Smooth muscle cell (in vitro differentiated cells): ENCODE measurements at regions not wholly inside any gene's neighbourhood (a gene's known extent, or its start where the extent isn't known, plus 50 kb on each side); places are given as distances from the start of the nearest gene placed in this dataset.

Experiments
- DNase-seq: peaks from one replicate; lab custom pipeline; 2025; ENCODE audit not compliant: unreplicated experiment; lab: John Stamatoyannopoulos, UW
- H2AFZ ChIP-seq: fragments of 200-600 bp; sonication (generic); 2 replicates; pipeline ENCODE4 v1.6.0; 2016; ENCODE audit warnings: antibody characterized with exemption, low read depth, mild to moderate bottlenecking
- H3F3A ChIP-seq: fragments of 200-600 bp; sonication (generic); 2 replicates; pipeline ENCODE4 v1.6.0; 2017; ENCODE audit warnings: antibody characterized with exemption, low read depth
- H3K27ac ChIP-seq: fragments of 200-600 bp; sonication (generic); 2 replicates; pipeline ENCODE4 v1.5.1; 2016; ENCODE audit warnings: low read depth, mild to moderate bottlenecking
- H3K27me3 ChIP-seq: fragments of 200-600 bp; sonication (generic); 2 replicates; pipeline ENCODE4 v1.6.1; 2016; ENCODE audit warnings: low read depth, mild to moderate bottlenecking
- H3K36me3 ChIP-seq: fragments of 200-600 bp; sonication (generic); 2 replicates; pipeline ENCODE4 v1.5.1; 2016; ENCODE audit warnings: low read depth
- H3K4me1 ChIP-seq: fragments of 200-600 bp; sonication (generic); 2 replicates; pipeline ENCODE4 v1.5.1; 2016; ENCODE audit warnings: low read depth
- H3K4me2 ChIP-seq: fragments of 200-600 bp; sonication (generic); 2 replicates; pipeline ENCODE4 v1.6.0; 2016; ENCODE audit warnings: mild to moderate bottlenecking
- H3K4me3 ChIP-seq: fragments of 200-600 bp; sonication (generic); 2 replicates; pipeline ENCODE4 v1.5.1; 2016; ENCODE audit warnings: mild to moderate bottlenecking
- H3K79me2 ChIP-seq: fragments of 200-600 bp; sonication (generic); 2 replicates; pipeline ENCODE4 v1.6.0; 2016; ENCODE audit warnings: low read depth, mild to moderate bottlenecking
- H3K9ac ChIP-seq: fragments of 200-600 bp; sonication (generic); 2 replicates; pipeline ENCODE4 v1.6.0; 2016; ENCODE audit warnings: low read depth
- H3K9me3 ChIP-seq: fragments of 200-600 bp; sonication (generic); replicated peaks from 2 replicates; pipeline ENCODE4 v1.5.1; 2016; ENCODE audit warnings: low read depth
- H4K20me1 ChIP-seq: fragments of 200-600 bp; sonication (generic); 2 replicates; pipeline ENCODE4 v1.6.0; 2016; ENCODE audit warnings: low read depth
- CTCF ChIP-seq: fragments of 200-600 bp; sonication (generic); IDR thresholded peaks from 2 replicates; pipeline ENCODE4 v1.5.1; 2017; ENCODE audit warnings: borderline replicate concordance, mild to moderate bottlenecking, antibody characterized with exemption; ENCODE audit not compliant: insufficient read depth, poor library complexity, severe bottlenecking
- WGBS: methylation state at CpG from one replicate; pipeline ENCODE4 v1.1.7; 2016; ENCODE audit warnings: low lambda C conversion rate; 5-methylcytosine and 5-hydroxymethylcytosine counted together

GRCh38 chr4:159541143-159541542, 438.3 kb downstream of the RAPGEF2 start:
- TF ChIP-seq CTCF: no peak
- no peak overlapping the region for H3K27ac ChIP-seq
- no peaks in the 10 kb centered on the region for H3K9me3 ChIP-seq
- no peak overlapping the region for H3K4me3 ChIP-seq
- peaks cover 20% of the 10 kb centered on the region for H3K4me1 ChIP-seq
- H3K27me3 ChIP-seq: no peaks in the 10 kb centered on the region
- no peak for DNase-seq
- no peaks in the 10 kb centered on the region for H3K36me3 ChIP-seq
- no peak overlapping the region for H3K4me2 ChIP-seq
- no peaks in the 10 kb centered on the region for H4K20me1 ChIP-seq
- no peaks in the 10 kb centered on the region for H3K79me2 ChIP-seq
- no peak overlapping the region for H3K9ac ChIP-seq
- WGBS: 84% methylated on average over 2 of the region's 2 CpGs
- no peaks in the 10 kb centered on the region for H3F3A ChIP-seq
- no peak overlapping the region for H2AFZ ChIP-seq

GRCh38 chr4:159542296-159542695, 439.4 kb downstream of the RAPGEF2 start:
- Histone ChIP-seq H3K4me1 (peaks cover 20% of the 10 kb centered on the region), H3K4me3 (no peak overlapping the region), H3K79me2 (no peaks in the 10 kb centered on the region), H3K27ac (no peak overlapping the region), H3F3A (no peaks in the 10 kb centered on the region), H4K20me1 (no peaks in the 10 kb centered on the region), H3K4me2 (no peak overlapping the region), H3K9ac (no peak overlapping the region), H2AFZ (no peak overlapping the region), H3K27me3 (no peaks in the 10 kb centered on the region), H3K9me3 (no peaks in the 10 kb centered on the region), H3K36me3 (no peaks in the 10 kb centered on the region)
- TF ChIP-seq CTCF: no peak
- WGBS: 91% methylated on average over 1 of the region's 1 CpG
- DNase-seq: no peak

- TF ChIP-seq CTCF: no peak
- no peak for DNase-seq
- no peaks in the 10 kb centered on the region for H3K9me3 ChIP-seq
- no peak overlapping the region for H3K4me3 ChIP-seq
- H3K4me2 ChIP-seq: no peak overlapping the region
- H3K4me1 ChIP-seq: peaks cover 16% of the 10 kb centered on the region
- no peak overlapping the region for H2AFZ ChIP-seq
- no peaks in the 10 kb centered on the region for H3K36me3 ChIP-seq
- WGBS: 85% methylated on average over 5 of the region's 5 CpGs
- H3F3A ChIP-seq: no peaks in the 10 kb centered on the region
- no peak overlapping the region for H3K27ac ChIP-seq
- H4K20me1 ChIP-seq: no peaks in the 10 kb centered on the region
- H3K27me3 ChIP-seq: no peaks in the 10 kb centered on the region
- no peak overlapping the region for H3K9ac ChIP-seq
- H3K79me2 ChIP-seq: no peaks in the 10 kb centered on the region
Measured at GRCh38 chr4:159543831-159544230, 441.0 kb downstream of the RAPGEF2 start.

GRCh38 chr4:159545556-159545955, 442.7 kb downstream of the RAPGEF2 start:
- no peak overlapping the region for H3K4me3 ChIP-seq
- H2AFZ ChIP-seq: no peak overlapping the region
- H3K9me3 ChIP-seq: no peaks in the 10 kb centered on the region
- H3K4me2 ChIP-seq: no peak overlapping the region
- peaks cover under 1% of the 10 kb centered on the region for H3K4me1 ChIP-seq
- H3K79me2 ChIP-seq: no peaks in the 10 kb centered on the region
- no peak for DNase-seq
- H3K9ac ChIP-seq: no peak overlapping the region
- no peaks in the 10 kb centered on the region for H3F3A ChIP-seq
- no peak overlapping the region for H3K27ac ChIP-seq
- no peak for TF ChIP-seq CTCF
- no peaks in the 10 kb centered on the region for H3K36me3 ChIP-seq
- no peaks in the 10 kb centered on the region for H3K27me3 ChIP-seq
- WGBS: 93% methylated on average over 2 of the region's 2 CpGs
- no peaks in the 10 kb centered on the region for H4K20me1 ChIP-seq
